ENCODE measurements at regions not wholly inside any gene's neighbourhood (a gene's known extent, or its start where the extent isn't known, plus 50 kb on each side); places are given as distances from the start of the nearest gene placed in this dataset.
"Not testable (repeated sequence)": the region's sequence is repeated elsewhere in the genome, so short reads cannot be mapped to it uniquely, and the experiment has no call there.

DNA sequence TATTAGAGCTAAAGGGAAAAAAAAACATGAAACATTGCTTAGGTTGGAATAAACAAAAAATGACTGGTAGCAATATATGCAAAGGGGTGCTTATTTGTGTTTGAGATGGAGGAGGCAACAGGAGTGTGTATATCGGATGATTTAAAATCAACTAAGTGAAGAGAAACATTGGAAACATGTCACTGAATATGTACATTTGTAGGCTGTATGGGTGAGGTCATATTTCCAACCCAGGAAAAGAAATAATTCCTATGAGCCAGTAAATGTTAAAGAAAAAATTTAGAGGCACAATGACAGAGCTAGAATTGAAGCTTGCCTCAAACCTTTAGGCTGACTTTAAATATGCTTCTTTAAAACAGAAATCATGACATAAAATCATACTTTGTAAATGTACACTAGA lies 709.0 kb upstream of the SEMA3D start:
- no peak overlapping the region for H3K4me3 ChIP-seq (ENCODE audit: low read length)
- no peak for DNase-seq (ENCODE audit: low read depth)
- TF ChIP-seq, protein P1, sequence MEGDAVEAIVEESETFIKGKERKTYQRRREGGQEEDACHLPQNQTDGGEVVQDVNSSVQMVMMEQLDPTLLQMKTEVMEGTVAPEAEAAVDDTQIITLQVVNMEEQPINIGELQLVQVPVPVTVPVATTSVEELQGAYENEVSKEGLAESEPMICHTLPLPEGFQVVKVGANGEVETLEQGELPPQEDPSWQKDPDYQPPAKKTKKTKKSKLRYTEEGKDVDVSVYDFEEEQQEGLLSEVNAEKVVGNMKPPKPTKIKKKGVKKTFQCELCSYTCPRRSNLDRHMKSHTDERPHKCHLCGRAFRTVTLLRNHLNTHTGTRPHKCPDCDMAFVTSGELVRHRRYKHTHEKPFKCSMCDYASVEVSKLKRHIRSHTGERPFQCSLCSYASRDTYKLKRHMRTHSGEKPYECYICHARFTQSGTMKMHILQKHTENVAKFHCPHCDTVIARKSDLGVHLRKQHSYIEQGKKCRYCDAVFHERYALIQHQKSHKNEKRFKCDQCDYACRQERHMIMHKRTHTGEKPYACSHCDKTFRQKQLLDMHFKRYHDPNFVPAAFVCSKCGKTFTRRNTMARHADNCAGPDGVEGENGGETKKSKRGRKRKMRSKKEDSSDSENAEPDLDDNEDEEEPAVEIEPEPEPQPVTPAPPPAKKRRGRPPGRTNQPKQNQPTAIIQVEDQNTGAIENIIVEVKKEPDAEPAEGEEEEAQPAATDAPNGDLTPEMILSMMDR (IDR thresholded peaks at IDR 0.05; ENCODE audit: insufficient read depth, low read depth, low read length, missing control alignments), result no peak

GRCh38 chr7:85891900-85892299 lies 705.0 kb upstream of the SEMA3D start:
- not testable (repeated sequence) for H3K4me3 ChIP-seq (ENCODE audit: low read length); DNase-seq (ENCODE audit: low read depth)

DNA sequence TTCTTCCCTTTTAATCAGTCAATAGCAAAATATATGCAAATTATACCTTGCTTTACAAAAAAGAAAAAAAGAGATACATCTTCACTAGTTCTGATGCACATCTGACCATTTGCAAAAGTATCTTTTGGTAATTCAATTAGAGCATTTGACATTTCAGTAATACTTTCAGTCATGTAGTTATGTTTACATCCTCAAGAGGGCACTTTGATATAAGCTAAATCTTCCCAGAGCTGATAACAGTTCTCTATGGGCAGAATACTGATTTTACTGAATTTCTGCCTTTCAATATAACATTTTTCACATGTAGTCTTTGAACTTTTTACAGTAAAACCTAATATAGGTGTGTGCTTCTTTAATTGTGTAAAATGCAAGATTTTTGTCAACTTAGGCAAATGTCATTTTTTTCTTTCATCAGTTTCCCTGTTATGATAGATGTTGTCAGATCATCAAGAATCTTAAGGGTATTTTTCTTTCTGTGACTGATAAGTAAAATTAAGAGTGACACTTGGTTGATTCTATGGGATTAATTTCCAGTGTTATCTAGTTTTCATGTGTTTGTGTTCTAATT lies 703.5 kb upstream of the SEMA3D start:
- no peak overlapping the region for H3K4me3 ChIP-seq (ENCODE audit: low read length)
- DNase-seq (ENCODE audit: low read depth), result peak; percentile 34
- TF ChIP-seq, protein P1 (IDR thresholded peaks at IDR 0.05; ENCODE audit: insufficient read depth, low read depth, low read length, missing control alignments), result peak; percentile 44

- no peak for DNase-seq (ENCODE audit: low read depth)
- TF ChIP-seq, protein P1 (IDR thresholded peaks at IDR 0.05; ENCODE audit: insufficient read depth, low read depth, low read length, missing control alignments), result no peak
- H3K4me3 ChIP-seq (ENCODE audit: low read length), result no peak overlapping the region
Observed at GRCh38 chr7:85887133-85887532, 700.3 kb upstream of the SEMA3D start.

- no peak overlapping the region for H3K4me3 ChIP-seq (ENCODE audit: low read length)
- DNase-seq (ENCODE audit: low read depth), result no peak
- TF ChIP-seq, protein P1 (IDR thresholded peaks at IDR 0.05; ENCODE audit: insufficient read depth, low read depth, low read length, missing control alignments), result no peak
Observed at GRCh38 chr7:85882335-85882734, 695.5 kb upstream of the SEMA3D start.

DNA sequence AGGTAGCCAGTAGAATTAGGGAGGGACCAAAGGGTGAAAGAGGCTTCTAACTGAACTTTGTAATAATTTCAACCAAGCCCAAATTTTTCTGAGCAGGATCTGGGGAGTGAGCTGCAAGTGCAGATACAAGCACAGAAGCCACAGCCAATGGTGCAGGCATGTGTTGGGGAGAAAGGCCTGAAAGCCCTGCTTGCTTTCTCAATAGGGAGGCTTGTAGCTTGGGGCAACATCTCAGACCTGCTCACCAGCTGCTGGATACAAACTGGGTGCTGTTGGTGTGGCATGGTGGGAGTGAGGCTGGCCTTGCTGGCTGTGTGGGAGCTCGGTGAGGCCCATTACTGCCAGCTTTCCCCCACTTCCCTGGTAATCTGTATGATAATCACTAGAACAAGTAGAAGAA lies 688.5 kb upstream of the SEMA3D start:
- no peak overlapping the region for H3K4me3 ChIP-seq (ENCODE audit: low read length)
- no peak for DNase-seq (ENCODE audit: low read depth)
- TF ChIP-seq, protein P1 (IDR thresholded peaks at IDR 0.05; ENCODE audit: insufficient read depth, low read depth, low read length, missing control alignments), result no peak

DNA sequence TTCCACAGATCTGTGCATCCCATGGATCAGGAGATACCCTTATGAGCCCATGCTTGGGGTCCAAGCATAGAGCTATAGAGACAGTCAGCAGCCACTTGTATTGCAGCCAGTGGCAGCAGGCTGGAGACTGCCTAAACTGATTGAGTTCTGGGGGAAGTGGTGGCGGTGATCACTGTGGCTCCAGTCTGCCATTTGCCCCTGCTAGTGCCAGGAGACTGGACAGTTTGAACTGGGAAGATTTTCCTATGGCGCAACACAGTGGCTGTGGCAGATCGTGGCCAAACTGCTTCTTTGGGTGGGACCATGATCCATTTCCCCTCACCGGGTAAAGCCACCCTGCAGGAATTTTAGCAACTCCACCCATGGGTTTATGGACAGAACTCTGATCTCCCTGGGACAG lies 679.7 kb upstream of the SEMA3D start:
- DNase-seq (ENCODE audit: low read depth), result no peak
- no peak overlapping the region for H3K4me3 ChIP-seq (ENCODE audit: low read length)
- TF ChIP-seq, protein P1 (IDR thresholded peaks at IDR 0.05; ENCODE audit: insufficient read depth, low read depth, low read length, missing control alignments), result no peak

Measured in epithelial cell of esophagus (primary cell).